ENCODE measurements at regions not wholly inside any gene's neighbourhood (a gene's known extent, or its start where the extent isn't known, plus 50 kb on each side); places are given as distances from the start of the nearest gene placed in this dataset.
A peak's percentile ranks its signal among the peaks of the same experiment; 100 is the strongest.

DNA sequence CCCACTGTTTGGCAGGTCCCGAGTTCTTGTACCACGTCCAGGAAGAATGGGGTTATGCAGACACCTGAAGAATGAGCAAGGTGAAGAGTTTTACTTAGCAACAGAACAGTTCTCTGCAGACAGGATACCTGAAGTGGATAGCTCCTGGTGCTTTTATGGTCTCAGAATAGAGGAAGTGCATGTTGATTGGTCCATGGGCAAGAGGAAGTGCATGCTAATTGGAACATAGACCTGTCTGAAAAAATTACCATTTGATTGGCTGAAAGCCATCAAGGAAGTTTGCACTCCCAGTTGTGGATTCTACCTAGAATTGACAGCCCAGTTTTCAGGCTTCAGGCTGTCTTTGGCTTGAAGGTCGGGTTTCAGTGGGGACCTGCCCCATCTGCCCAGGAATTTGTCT is 887.5 kb downstream of the FAT4 start:
- TF ChIP-seq, protein P1, sequence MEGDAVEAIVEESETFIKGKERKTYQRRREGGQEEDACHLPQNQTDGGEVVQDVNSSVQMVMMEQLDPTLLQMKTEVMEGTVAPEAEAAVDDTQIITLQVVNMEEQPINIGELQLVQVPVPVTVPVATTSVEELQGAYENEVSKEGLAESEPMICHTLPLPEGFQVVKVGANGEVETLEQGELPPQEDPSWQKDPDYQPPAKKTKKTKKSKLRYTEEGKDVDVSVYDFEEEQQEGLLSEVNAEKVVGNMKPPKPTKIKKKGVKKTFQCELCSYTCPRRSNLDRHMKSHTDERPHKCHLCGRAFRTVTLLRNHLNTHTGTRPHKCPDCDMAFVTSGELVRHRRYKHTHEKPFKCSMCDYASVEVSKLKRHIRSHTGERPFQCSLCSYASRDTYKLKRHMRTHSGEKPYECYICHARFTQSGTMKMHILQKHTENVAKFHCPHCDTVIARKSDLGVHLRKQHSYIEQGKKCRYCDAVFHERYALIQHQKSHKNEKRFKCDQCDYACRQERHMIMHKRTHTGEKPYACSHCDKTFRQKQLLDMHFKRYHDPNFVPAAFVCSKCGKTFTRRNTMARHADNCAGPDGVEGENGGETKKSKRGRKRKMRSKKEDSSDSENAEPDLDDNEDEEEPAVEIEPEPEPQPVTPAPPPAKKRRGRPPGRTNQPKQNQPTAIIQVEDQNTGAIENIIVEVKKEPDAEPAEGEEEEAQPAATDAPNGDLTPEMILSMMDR (IDR thresholded peaks at IDR 0.05; ENCODE audit: insufficient read depth, low read length): no peak
- peak; percentile 62; the same call in 1 of the 2 replicates for TF ChIP-seq SPI1 (IDR thresholded peaks at IDR 0.05; ENCODE audit: borderline replicate concordance, low read depth)
- Histone ChIP-seq H3K27me3 (ENCODE audit: insufficient read depth, poor library complexity, severe bottlenecking) (no peaks in the 10 kb centered on the region), H3K27ac (replicated peaks) (no peak overlapping the region), H3K4me3 (replicated peaks; ENCODE audit: insufficient read depth, low read length) (no peak overlapping the region)
- DNase-seq (ENCODE audit: low read depth in 1 of 2, low spot score in 1 of 2): no peak

DNA sequence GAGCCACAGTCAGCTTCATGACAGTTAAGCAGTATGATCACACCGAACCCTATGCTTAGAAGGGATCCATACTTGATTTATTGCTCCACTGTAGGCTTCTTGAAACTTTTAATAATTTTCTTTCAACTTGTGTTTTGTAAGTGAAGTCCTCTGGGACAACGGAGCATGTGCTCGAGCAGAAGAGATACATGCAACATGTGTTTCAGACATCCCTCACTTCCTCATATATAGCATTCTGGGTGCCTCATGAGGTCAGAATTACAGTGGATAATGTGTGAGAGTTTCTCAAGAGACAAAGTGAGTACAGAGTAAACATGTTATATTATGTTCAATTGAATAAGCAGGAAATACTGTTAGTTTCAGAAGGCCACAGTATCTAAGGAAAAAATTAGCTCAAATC is 893.2 kb downstream of the FAT4 start:
- TF ChIP-seq SPI1 (IDR thresholded peaks at IDR 0.05; ENCODE audit: borderline replicate concordance, low read depth) (peak; percentile 3; the same call in 1 of the 2 replicates), REST (IDR thresholded peaks at IDR 0.05; ENCODE audit: insufficient replicate concordance, low read depth) (no peak)
- DNase-seq (ENCODE audit: low read depth in 1 of 2, low spot score in 1 of 2): no peak
- H3K27me3 ChIP-seq (ENCODE audit: insufficient read depth, poor library complexity, severe bottlenecking): no peaks in the 10 kb centered on the region

DNA sequence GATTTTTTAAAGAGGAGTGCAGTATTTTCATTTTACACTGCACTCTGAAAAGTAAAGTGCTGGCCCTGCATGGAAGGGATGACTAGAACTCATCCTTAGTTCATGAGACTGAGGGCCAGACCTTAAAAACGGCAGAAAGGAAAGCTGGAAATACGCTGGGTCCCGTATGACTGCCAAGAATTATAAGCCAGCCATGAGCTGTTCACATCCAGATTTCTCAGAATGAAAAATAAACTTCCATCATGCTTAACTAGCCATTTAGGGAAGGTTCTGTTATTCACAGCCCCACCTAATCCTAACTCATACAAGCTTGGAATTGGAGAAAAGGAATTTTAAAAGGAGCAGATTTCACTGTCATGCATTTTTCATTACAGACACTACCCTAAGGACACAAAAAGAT is 894.4 kb downstream of the FAT4 start:
- H3K27ac ChIP-seq (replicated peaks): no peak overlapping the region
- no peaks in the 10 kb centered on the region for H3K27me3 ChIP-seq (ENCODE audit: insufficient read depth, poor library complexity, severe bottlenecking)
- TF ChIP-seq REST (IDR thresholded peaks at IDR 0.05; ENCODE audit: insufficient replicate concordance, low read depth): no peak
- TF ChIP-seq GABPA (IDR thresholded peaks at IDR 0.05; ENCODE audit: low read depth): no peak
- TF ChIP-seq, protein P1 (IDR thresholded peaks at IDR 0.05; ENCODE audit: insufficient read depth, low read length): no peak
- no peak for TF ChIP-seq POLR2AphosphoS5 (IDR thresholded peaks at IDR 0.05; ENCODE audit: low read depth)
- no peak for TF ChIP-seq SPI1 (IDR thresholded peaks at IDR 0.05; ENCODE audit: borderline replicate concordance, low read depth)
- DNase-seq (ENCODE audit: low read depth in 1 of 2, low spot score in 1 of 2): no peak
- H3K4me3 ChIP-seq (replicated peaks; ENCODE audit: insufficient read depth, low read length): no peak overlapping the region

More for the DNA sequence above, 893.2 kb downstream of the FAT4 start:
- Histone ChIP-seq H3K4me3 (replicated peaks; ENCODE audit: insufficient read depth, low read length) (no peak overlapping the region), H3K27ac (replicated peaks) (no peak overlapping the region)

- Histone ChIP-seq H3K27ac (replicated peaks) (no peak overlapping the region), H3K27me3 (ENCODE audit: insufficient read depth, poor library complexity, severe bottlenecking) (no peaks in the 10 kb centered on the region), H3K4me3 (replicated peaks; ENCODE audit: insufficient read depth, low read length) (no peak overlapping the region)
- TF ChIP-seq SPI1 (IDR thresholded peaks at IDR 0.05; ENCODE audit: borderline replicate concordance, low read depth): no peak
- no peak for TF ChIP-seq GABPA (IDR thresholded peaks at IDR 0.05; ENCODE audit: low read depth)
- TF ChIP-seq REST (IDR thresholded peaks at IDR 0.05; ENCODE audit: insufficient replicate concordance, low read depth): no peak
- TF ChIP-seq POLR2AphosphoS5 (IDR thresholded peaks at IDR 0.05; ENCODE audit: low read depth): no peak
- TF ChIP-seq, protein P1 (IDR thresholded peaks at IDR 0.05; ENCODE audit: insufficient read depth, low read length): no peak
- DNase-seq (ENCODE audit: low read depth in 1 of 2, low spot score in 1 of 2): no peak
Observed at GRCh38 chr4:126213996-126214395, 899.2 kb downstream of the FAT4 start.

Measured in HL-60 (cell line).